GM12878 (cell line): ENCODE measurements at regions not wholly inside any gene's neighbourhood (a gene's known extent, or its start where the extent isn't known, plus 50 kb on each side); places are given as distances from the start of the nearest gene placed in this dataset.

Experiments used
- ESRRA ChIP-seq: IDR thresholded peaks from 2 replicates; pipeline ENCODE4 v1.6.1; 2012; ENCODE audit warnings: mild to moderate bottlenecking, low read length, improper control_type of control experiment
- SMC3 ChIP-seq: IDR thresholded peaks from 2 replicates; pipeline ENCODE4 v1.6.1; 2011; ENCODE audit warnings: low read length, improper control_type of control experiment, borderline replicate concordance

DNA sequence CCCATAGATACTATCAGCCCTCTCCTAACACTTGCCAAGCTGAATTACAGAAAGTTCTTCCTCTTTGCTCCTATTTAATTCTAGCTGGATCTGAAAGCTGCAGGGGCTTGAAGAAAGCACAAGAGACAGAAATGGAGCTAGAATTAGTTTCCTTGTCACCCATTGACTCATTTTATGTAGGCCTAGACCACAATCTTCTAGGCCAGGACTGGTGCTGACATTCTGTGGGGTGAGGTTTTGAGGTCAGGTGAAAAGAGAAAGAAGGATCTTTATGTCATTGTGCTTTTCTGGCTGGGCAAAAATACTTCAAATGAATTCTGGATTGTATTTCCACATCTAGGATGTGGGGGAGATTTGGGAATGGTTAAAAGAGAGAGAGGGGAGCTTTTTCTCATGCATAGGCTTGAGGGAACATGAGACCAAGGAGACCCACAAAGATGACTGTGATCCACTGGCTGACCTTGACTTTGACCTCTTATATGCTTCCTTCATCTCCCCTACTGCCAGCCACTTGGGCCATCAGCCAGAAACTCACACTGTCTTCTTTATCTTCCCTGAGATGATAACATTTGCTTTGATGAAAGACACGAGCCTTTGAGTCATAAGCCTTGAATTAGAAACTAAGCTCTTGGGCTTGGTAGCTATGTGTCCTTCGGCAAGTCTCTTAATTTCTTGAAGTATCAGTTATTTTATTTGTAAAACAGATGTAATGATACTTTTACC is 274.9 kb upstream of the CADM1 start:
- TF ChIP-seq SMC3 (no peak), ESRRA (no peak)
